H9 (cell line): ENCODE measurements at regions not wholly inside any gene's neighbourhood (a gene's known extent, or its start where the extent isn't known, plus 50 kb on each side); places are given as distances from the start of the nearest gene placed in this dataset.

Source experiments
- DNase-seq: peaks from one replicate; pipeline ENCODE4 v3.0.0-alpha.2; 2017
- H2AFZ ChIP-seq: one replicate; pipeline ENCODE4 v1.6.1; 2013; ENCODE audit warnings: mild to moderate bottlenecking, low read length, control low read depth, moderate library complexity
- H2AK5ac ChIP-seq: 2 replicates; pipeline ENCODE4 v1.6.1; 2013; ENCODE audit warnings: low read length, control low read depth, mixed read lengths; ENCODE audit not compliant: insufficient read length
- H2BK120ac ChIP-seq: one replicate; pipeline ENCODE4 v1.6.1; 2013; ENCODE audit warnings: low read depth, mild to moderate bottlenecking, low read length, control low read depth, inconsistent platforms; ENCODE audit not compliant: poor library complexity, severe bottlenecking
- H2BK12ac ChIP-seq: 2 replicates; pipeline ENCODE4 v1.6.1; 2013; ENCODE audit warnings: low read length, control low read depth, mixed read lengths, low read depth; ENCODE audit not compliant: insufficient read length
- H2BK15ac ChIP-seq: 2 replicates; pipeline ENCODE4 v1.6.1; 2013; ENCODE audit warnings: low read depth, low read length, control low read depth
- H2BK20ac ChIP-seq: one replicate; pipeline ENCODE4 v1.6.1; 2013; ENCODE audit warnings: low read depth, mild to moderate bottlenecking, low read length, control low read depth, inconsistent platforms; ENCODE audit not compliant: poor library complexity, severe bottlenecking
- H2BK5ac ChIP-seq: 2 replicates; pipeline ENCODE4 v1.6.1; 2013; ENCODE audit warnings: low read length, control low read depth, mixed read lengths; ENCODE audit not compliant: insufficient read length
- H3K14ac ChIP-seq: 2 replicates; pipeline ENCODE4 v1.6.1; 2013; ENCODE audit warnings: low read length, control low read depth; ENCODE audit not compliant: insufficient read depth
- H3K18ac ChIP-seq: 2 replicates; pipeline ENCODE4 v1.6.1; 2013; ENCODE audit warnings: low read depth, mild to moderate bottlenecking, mixed read lengths, low read length, control low read depth; ENCODE audit not compliant: insufficient read length
- H3K23ac ChIP-seq: 2 replicates; pipeline ENCODE4 v1.6.1; 2013; ENCODE audit warnings: low read length, control low read depth, mixed read lengths, low read depth; ENCODE audit not compliant: insufficient read length
- H3K23me2 ChIP-seq: 2 replicates; pipeline ENCODE4 v1.6.1; 2013; ENCODE audit warnings: low read depth, mild to moderate bottlenecking, mixed read lengths, low read length, control low read depth; ENCODE audit not compliant: insufficient read length, poor library complexity, severe bottlenecking
- H3K27ac ChIP-seq: 2 replicates; pipeline ENCODE4 v1.5.1; 2013; ENCODE audit warnings: low read length, control low read depth, mixed read lengths, low read depth; ENCODE audit not compliant: insufficient read length
- H3K27me3 ChIP-seq: 2 replicates; pipeline ENCODE4 v1.6.1; 2013; ENCODE audit warnings: low read length, control low read depth, inconsistent platforms; ENCODE audit not compliant: insufficient read depth
- H3K4ac ChIP-seq: 2 replicates; pipeline ENCODE4 v1.6.1; 2013; ENCODE audit warnings: low read depth, mild to moderate bottlenecking, control low read depth, inconsistent platforms, low read length, moderate library complexity
- H3K4me1 ChIP-seq: 2 replicates; pipeline ENCODE4 v1.6.1; 2013; ENCODE audit warnings: low read length, control low read depth, inconsistent platforms; ENCODE audit not compliant: insufficient read depth
- H3K4me2 ChIP-seq: 2 replicates; pipeline ENCODE4 v1.6.1; 2013; ENCODE audit warnings: low read length, control low read depth, mixed read lengths; ENCODE audit not compliant: insufficient read length, insufficient read depth
- H3K56ac ChIP-seq: 2 replicates; pipeline ENCODE4 v1.6.1; 2013; ENCODE audit warnings: low read depth, mild to moderate bottlenecking, mixed read lengths, low read length, control low read depth; ENCODE audit not compliant: insufficient read length
- H3K79me1 ChIP-seq: 2 replicates; pipeline ENCODE4 v1.6.1; 2013; ENCODE audit warnings: low read depth, mild to moderate bottlenecking, moderate library complexity, low read length, control low read depth, inconsistent platforms; ENCODE audit not compliant: insufficient read depth, poor library complexity, severe bottlenecking
- H3K79me2 ChIP-seq: 2 replicates; pipeline ENCODE4 v1.6.1; 2013; ENCODE audit warnings: low read length, control low read depth, inconsistent platforms; ENCODE audit not compliant: insufficient read depth
- H3K9ac ChIP-seq: 2 replicates; pipeline ENCODE4 v1.6.1; 2013; ENCODE audit warnings: low read length, control low read depth, mixed read lengths; ENCODE audit not compliant: insufficient read length; ENCODE audit errors: extremely low read depth
- H3K9me3 ChIP-seq: one replicate; pipeline ENCODE4 v1.6.1; 2013; ENCODE audit warnings: low read depth, low read length, inconsistent platforms; ENCODE audit not compliant: control insufficient read depth
- H3T11ph ChIP-seq: one replicate; pipeline ENCODE4 v1.6.1; 2013; ENCODE audit warnings: mild to moderate bottlenecking, low read length, control low read depth, inconsistent platforms
- H4K20me1 ChIP-seq: one replicate; pipeline ENCODE4 v1.6.1; 2013; ENCODE audit not compliant: control insufficient read depth, insufficient read length, insufficient read depth
- H4K5ac ChIP-seq: 2 replicates; pipeline ENCODE4 v1.6.1; 2013; ENCODE audit warnings: low read depth, mild to moderate bottlenecking, mixed read lengths, low read length, control low read depth; ENCODE audit not compliant: insufficient read length
- H4K8ac ChIP-seq: replicated peaks from 2 replicates; pipeline ENCODE4 v1.6.1; 2013; ENCODE audit warnings: low read length, control low read depth, mixed read lengths, low read depth; ENCODE audit not compliant: insufficient read length
- H4K91ac ChIP-seq: 2 replicates; pipeline ENCODE4 v1.6.1; 2013; ENCODE audit warnings: low read depth, mild to moderate bottlenecking, moderate library complexity, mixed read lengths, low read length, control low read depth; ENCODE audit not compliant: insufficient read length
- H3K27ac Mint-ChIP-seq, 3 experiments: 2 replicates in 2 of 3; 3 replicates in 1 of 3; pipeline ENCODE4 v1.8.0; 2020 to 2021; ENCODE audit warnings: mixed read lengths in 3 of 3, mild to moderate bottlenecking in 1 of 3, moderate library complexity in 1 of 3
- H3K27me3 Mint-ChIP-seq: 2 replicates; pipeline ENCODE4 v1.8.0; 2021; ENCODE audit warnings: low read depth, mild to moderate bottlenecking, moderate library complexity, mixed read lengths
- H3K36me3 Mint-ChIP-seq, 3 experiments: 2 replicates in 2 of 3; 3 replicates in 1 of 3; pipeline ENCODE4 v1.8.0; 2020 to 2021; ENCODE audit warnings: low read depth in 3 of 3, mixed read lengths in 3 of 3; ENCODE audit not compliant: insufficient read depth in 1 of 3
- H3K4me1 Mint-ChIP-seq, 2 experiments: 2 replicates each; pipeline ENCODE4 v1.8.0; 2020; ENCODE audit warnings: mixed read lengths in 2 of 2
- H3K4me3 Mint-ChIP-seq, 2 experiments: 2 replicates in 1 of 2; 3 replicates in 1 of 2; pipeline ENCODE4 v1.8.0; 2020 to 2021; ENCODE audit warnings: mild to moderate bottlenecking in 2 of 2, mixed read lengths in 2 of 2, moderate library complexity in 1 of 2
- H3K9me3 Mint-ChIP-seq, 2 experiments: 2 replicates in 1 of 2; 3 replicates in 1 of 2; pipeline ENCODE4 v1.8.0; 2020; ENCODE audit warnings: mild to moderate bottlenecking in 2 of 2, mixed read lengths in 2 of 2, moderate library complexity in 1 of 2
- CTCF ChIP-seq: fragments of 200-600 bp; sonication (generic); conservative IDR thresholded peaks from 3 replicates; pipeline ENCODE4 v1.8.0; 2021; ENCODE audit warnings: antibody characterized with exemption, mild to moderate bottlenecking
- WGBS: extraction: QIAGEN DNeasy Blood & Tissue Kit; methylation state at CpG from one replicate; pipeline ENCODE4 v1.1.7; 2013; ENCODE audit warnings: missing lambda C conversion rate, low lambda C conversion rate, mixed read lengths; ENCODE audit not compliant: insufficient read length; ENCODE audit errors: extremely low coverage; 5-methylcytosine and 5-hydroxymethylcytosine counted together

- peaks cover 2 to 3% of the 10 kb centered on the region in 2 experiments; a peak in 3 of 5 replicates for H3K9me3 Mint-ChIP-seq
- Histone ChIP-seq H4K20me1 (no peaks in the 10 kb centered on the region), H3K9ac (no peak overlapping the region), H3K79me1 (no peaks in the 10 kb centered on the region), H3K27me3 (no peaks in the 10 kb centered on the region), H3K4ac (no peak overlapping the region), H2BK15ac (no peak overlapping the region), H3K27ac (no peak overlapping the region), H4K91ac (no peak overlapping the region), H2BK20ac (no peak overlapping the region), H2AK5ac (no peak overlapping the region), H2BK5ac (peak overlapping the region; percentile 69), H3K4me2 (no peak overlapping the region), H3K23ac (no peak overlapping the region), H3K14ac (no peak overlapping the region), H2BK120ac (no peak overlapping the region), H2AFZ (no peak overlapping the region), H4K8ac (no peak overlapping the region), H3K18ac (peak overlapping the region; percentile 42), H3K79me2 (no peaks in the 10 kb centered on the region), H3T11ph (no peak overlapping the region), H2BK12ac (no peak overlapping the region), H4K5ac (no peak overlapping the region), H3K56ac (no peak overlapping the region), H3K23me2 (no peaks in the 10 kb centered on the region), H3K9me3 (no peaks in the 10 kb centered on the region), H3K4me1 (no peaks in the 10 kb centered on the region)
- no peak overlapping the region for H3K27ac Mint-ChIP-seq
- no peaks in the 10 kb centered on the region for H3K27me3 Mint-ChIP-seq
- no CpG with 5 or more reads among the region's 3 CpGs for WGBS
- no peaks in the 10 kb centered on the region; a peak in 1 of 7 replicates for H3K36me3 Mint-ChIP-seq
- H3K4me1 Mint-ChIP-seq: no peaks in the 10 kb centered on the region
- H3K4me3 Mint-ChIP-seq: no peak overlapping the region
- DNase-seq: no peak
- TF ChIP-seq CTCF: no peak
These were observed 550.0 kb upstream of the GYPC start for GRCh38 chr2:126106006-126106405.
